ENCODE measurements at regions not wholly inside any gene's neighbourhood (a gene's known extent, or its start where the extent isn't known, plus 50 kb on each side); places are given as distances from the start of the nearest gene placed in this dataset.
A peak's percentile ranks its signal among the peaks of the same experiment; 100 is the strongest.
"Not testable (repeated sequence)": the region's sequence is repeated elsewhere in the genome, so short reads cannot be mapped to it uniquely, and the experiment has no call there.

DNA sequence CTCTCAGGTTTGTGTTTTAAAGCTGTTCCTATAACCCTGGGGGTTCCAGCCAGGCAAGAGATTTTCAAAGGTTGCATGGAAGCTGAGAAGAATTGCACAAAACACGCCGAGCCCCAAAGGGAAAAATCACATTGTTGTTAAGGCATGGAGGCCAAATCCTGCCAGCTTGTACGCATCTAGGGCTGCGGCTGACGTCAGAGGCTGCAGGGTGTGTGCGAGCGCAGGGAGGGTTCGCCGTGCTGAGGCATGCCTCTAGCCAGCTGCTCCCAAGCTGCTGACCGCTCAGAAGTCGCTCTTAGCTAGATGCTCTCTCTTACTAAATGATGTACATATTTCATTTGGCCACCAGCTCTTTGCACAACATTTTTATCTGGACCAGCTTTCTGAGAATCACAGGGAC lies 191.8 kb downstream of the LPIN1 start:
- Histone ChIP-seq H3K9me3 (ENCODE audit: low read depth, low read length) (no peaks in the 10 kb centered on the region), H3K4me1 (ENCODE audit: insufficient read depth, low read length) (peaks cover 11% of the 10 kb centered on the region), H3K4me3 (ENCODE audit: low read length) (no peak overlapping the region), H3K27me3 (ENCODE audit: insufficient read depth, low read length) (no peaks in the 10 kb centered on the region)

DNA sequence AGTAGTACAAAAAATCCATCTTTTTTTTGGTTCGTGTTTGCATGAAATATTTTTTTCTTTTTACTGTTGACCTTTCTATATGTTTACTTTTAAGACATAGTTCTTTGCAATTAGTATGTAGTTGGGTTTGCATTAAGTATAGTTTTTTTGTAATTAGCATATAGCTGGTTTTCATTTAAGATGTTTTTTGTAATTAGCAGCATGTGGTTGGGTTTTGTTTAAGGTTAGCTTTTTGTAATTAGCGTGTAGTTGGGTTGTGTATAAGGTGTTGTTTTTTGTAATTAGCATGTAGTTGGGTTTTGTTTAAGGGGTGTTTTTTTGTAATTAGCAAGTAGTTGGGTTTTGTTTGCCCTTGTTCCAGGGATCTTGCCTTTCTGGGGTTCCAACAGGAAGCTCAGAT lies 193.1 kb downstream of the LPIN1 start:
- peaks cover 4% of the 10 kb centered on the region for H3K4me1 ChIP-seq (ENCODE audit: insufficient read depth, low read length)
- H3K9me3 ChIP-seq (ENCODE audit: low read depth, low read length) = no peaks in the 10 kb centered on the region
- H3K4me3 ChIP-seq (ENCODE audit: low read length) = no peak overlapping the region
- H3K27me3 ChIP-seq (ENCODE audit: insufficient read depth, low read length) = no peaks in the 10 kb centered on the region

DNA sequence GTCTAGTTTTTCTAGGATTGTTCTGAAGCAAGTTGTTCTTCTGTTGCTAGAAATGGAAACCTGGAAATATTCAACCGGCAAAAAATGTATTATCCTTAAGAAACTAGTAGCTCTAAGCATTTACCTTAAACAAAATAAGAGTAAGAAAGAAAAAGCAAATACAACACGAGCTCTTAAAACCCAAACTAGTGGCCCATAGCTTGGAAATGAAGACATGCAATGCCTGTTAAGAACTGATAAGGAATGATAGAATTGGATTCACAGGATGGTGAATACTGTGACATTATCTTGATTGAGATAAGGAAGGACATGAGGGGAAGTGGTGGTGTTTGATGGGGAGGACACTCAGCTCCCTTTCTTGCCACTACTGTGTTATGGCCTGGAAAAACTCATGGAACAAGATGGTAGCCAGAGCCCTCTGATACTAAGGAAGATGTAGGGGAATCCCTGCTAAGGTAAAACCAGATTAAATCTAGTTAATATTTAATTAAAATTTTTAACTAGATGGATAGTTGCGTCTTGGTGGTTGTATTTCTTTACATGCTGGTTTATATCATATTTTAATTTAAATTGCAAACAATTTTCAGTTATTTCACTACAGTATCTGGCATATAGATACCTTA lies 193.8 kb downstream of the LPIN1 start:
- Histone ChIP-seq H3K27me3 (ENCODE audit: insufficient read depth, low read length) (no peaks in the 10 kb centered on the region), H3K4me1 (ENCODE audit: insufficient read depth, low read length) (peaks cover 11% of the 10 kb centered on the region), H3K4me3 (ENCODE audit: low read length) (no peak overlapping the region), H3K9me3 (ENCODE audit: low read depth, low read length) (no peaks in the 10 kb centered on the region)

DNA sequence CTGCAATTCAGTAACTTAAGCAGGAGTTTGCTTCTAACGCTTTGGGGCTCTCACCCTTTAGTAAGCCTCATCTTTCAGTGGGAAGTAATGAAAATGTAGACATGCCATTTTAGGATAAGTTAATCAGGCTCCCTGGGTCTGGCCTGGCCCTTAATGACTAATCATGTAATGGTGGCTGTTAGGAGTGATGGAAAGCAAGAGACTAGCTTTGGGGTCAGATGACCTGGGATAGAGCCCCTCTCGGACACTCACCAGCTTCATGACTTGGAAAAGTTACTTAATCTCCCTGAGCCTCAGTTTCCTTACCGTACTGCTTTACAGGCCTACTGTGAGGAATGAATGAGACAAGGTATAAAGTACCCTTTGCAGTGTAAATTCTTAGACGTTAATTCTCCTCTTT lies 194.4 kb downstream of the LPIN1 start:
- H3K4me1 ChIP-seq (ENCODE audit: insufficient read depth, low read length) = peaks cover 14% of the 10 kb centered on the region
- H3K9me3 ChIP-seq (ENCODE audit: low read depth, low read length) = no peaks in the 10 kb centered on the region
- H3K4me3 ChIP-seq (ENCODE audit: low read length) = no peak overlapping the region
- H3K27me3 ChIP-seq (ENCODE audit: insufficient read depth, low read length) = no peaks in the 10 kb centered on the region

DNA sequence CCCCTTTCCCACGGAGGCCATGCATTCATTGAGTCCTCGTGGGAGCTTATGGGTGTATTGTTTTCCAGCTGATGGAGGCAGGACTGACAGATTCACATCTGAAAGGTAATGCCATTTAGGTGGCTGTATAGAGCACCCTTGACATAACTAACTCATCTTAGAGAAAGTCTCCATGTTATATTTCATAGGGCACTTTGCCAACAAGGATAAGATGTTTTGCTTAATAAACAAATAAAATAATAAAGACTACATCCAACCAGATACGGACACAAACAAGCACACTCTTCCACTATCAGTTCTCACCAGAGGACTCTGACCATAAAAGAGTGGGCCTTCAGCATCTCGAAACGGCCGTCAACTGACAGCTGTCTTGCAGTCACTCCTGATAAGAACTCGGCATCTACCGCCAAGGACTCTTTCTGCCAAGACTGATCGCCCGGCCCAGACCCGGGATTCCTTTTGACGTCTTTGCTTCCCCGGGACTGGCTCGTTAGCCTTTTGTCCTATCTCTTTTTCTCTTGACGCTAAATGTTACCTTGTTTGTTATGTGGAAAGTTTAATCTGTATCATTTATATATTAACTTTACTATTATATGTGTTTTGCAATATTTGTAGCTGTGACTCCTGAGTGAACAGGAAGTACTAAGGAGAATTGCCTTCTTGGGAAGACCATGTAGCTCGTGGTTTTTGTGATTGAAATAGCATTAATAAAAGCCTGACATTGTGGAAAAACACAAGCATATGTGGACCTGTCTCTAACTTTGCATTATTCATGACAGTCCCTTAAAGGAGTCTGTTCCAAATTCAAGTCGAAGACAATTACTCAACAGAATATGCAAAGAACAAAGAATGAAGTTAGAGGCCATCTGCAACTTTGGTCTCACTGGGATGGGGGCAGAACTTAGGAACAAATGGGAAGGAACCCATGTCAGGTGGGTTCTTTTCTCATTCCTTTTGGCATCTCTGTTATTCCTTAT lies 195.1 kb downstream of the LPIN1 start:
- no peaks in the 10 kb centered on the region for H3K27me3 ChIP-seq (ENCODE audit: insufficient read depth, low read length)
- no peak overlapping the region for H3K4me3 ChIP-seq (ENCODE audit: low read length)
- H3K9me3 ChIP-seq (ENCODE audit: low read depth, low read length) = no peaks in the 10 kb centered on the region
- peaks cover 14% of the 10 kb centered on the region for H3K4me1 ChIP-seq (ENCODE audit: insufficient read depth, low read length)

DNA sequence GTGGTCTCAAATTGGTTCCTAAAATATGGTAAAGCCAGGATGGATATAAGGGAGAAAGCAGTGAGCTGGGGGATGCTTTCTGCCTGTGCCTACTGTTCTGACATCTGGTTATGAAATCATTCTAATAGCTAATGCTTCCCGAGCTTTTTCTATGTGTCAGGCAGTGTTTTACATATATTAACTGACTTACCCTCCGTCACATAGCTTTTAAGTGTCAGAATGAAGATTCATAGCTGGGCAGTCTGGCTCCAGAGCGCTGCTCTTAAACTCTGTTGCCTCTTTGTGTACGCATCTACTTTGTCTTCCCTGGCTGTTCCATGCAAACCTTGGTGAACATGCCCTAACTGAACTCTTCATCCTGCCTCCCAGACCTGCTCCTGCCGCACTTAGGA lies 195.7 kb downstream of the LPIN1 start:
- Histone ChIP-seq H3K9me3 (ENCODE audit: low read depth, low read length) (no peaks in the 10 kb centered on the region), H3K4me1 (ENCODE audit: insufficient read depth, low read length) (peaks cover 18% of the 10 kb centered on the region), H3K4me3 (ENCODE audit: low read length) (no peak overlapping the region), H3K27me3 (ENCODE audit: insufficient read depth, low read length) (no peaks in the 10 kb centered on the region)

DNA sequence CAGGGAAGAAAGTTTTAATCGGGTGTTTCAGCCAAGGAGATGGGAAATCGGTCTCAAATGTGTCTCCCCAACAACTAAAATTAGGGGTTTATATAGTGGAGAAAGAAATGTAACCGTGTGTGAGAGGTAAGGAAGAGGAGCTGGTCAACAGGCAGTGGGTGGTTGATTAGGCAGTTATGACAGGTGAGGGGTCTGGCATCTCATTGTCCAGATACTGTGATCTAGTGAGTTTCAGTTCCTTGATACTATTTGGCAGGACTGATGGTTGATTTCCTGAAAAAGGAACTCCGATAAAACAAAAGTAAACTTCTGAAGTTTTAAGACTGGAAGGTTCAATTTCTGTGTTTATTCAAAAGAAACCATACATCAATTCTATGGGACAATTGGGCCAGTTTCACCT lies 197.9 kb downstream of the LPIN1 start:
- Histone ChIP-seq H3K9me3 (ENCODE audit: low read depth, low read length) (no peaks in the 10 kb centered on the region), H3K4me3 (ENCODE audit: low read length) (no peak overlapping the region), H3K27me3 (ENCODE audit: insufficient read depth, low read length) (no peaks in the 10 kb centered on the region), H3K4me1 (ENCODE audit: insufficient read depth, low read length) (peaks cover 23% of the 10 kb centered on the region)

DNA sequence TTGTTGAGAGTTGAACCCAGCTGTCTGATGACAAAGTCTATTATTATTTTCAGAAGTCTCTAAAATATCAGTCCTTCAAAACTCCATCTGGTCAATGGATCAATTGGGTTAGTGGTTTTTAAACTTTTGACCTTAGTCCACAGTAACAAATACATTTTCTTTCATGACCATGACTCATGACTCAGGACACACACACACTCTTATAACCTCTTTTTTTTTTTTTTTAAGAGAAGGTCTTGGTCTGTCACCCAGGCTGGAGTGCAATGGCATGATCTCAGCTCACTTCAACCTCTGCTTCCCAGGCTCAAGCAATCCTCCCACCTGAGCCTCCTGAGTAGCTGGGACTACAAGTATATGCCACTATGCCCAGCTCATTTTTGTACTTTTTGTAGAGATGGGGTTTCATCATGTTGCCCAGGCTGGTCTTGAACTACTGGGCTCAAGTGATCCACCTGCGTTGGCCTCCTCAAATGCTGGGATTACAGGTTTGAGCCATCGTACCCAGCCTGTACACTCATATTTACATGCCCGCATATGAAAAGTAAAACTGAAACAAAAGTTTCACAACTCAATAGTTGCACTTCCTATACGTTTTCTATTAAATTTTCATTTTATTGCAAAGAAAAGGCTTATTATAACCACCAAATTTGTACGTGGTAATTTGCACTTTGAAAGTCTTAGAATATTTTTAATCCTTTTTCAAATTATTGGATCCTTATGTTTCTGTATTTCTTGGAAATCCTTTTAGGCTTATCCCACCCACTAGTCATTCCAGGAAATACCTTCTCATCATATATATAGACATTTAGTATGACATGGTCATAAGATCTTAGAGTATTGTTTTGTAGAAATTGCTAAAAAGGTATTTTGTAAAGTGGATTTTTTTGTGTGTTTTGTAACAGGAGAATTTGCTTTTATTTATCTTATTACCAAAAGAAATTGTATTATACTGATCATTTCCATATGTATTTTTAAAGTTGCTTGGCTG lies 199.0 kb downstream of the LPIN1 start:
- peaks cover 27% of the 10 kb centered on the region for H3K4me1 ChIP-seq (ENCODE audit: insufficient read depth, low read length)
- peak overlapping the region; percentile 6 for H3K4me3 ChIP-seq (ENCODE audit: low read length)
- no peaks in the 10 kb centered on the region for H3K9me3 ChIP-seq (ENCODE audit: low read depth, low read length)
- H3K27me3 ChIP-seq (ENCODE audit: insufficient read depth, low read length) = no peaks in the 10 kb centered on the region

DNA sequence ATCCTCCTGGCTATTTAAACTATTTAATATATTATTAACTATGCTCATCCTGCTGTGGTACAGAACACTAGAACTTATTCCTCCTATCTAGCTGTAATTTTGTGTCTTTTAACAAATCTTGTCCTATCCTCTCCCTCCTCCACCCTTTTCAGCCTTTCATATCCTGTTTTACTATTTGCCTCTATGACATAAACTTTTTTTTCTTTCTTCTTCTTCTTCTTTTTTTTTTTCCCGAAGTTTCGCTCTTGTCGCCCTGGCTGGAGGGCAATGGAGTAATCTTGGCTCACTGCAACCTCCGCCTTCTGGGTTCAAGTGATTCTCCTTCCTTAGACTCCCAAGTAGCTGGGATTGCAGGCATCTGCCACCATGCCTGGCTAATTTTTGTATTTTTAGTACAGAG lies 201.5 kb downstream of the LPIN1 start:
- H3K4me1 ChIP-seq (ENCODE audit: insufficient read depth, low read length) = peaks cover 28% of the 10 kb centered on the region
- H3K4me3 ChIP-seq (ENCODE audit: low read length) = no peak overlapping the region
- no peaks in the 10 kb centered on the region for H3K9me3 ChIP-seq (ENCODE audit: low read depth, low read length)
- H3K27me3 ChIP-seq (ENCODE audit: insufficient read depth, low read length) = no peaks in the 10 kb centered on the region

DNA sequence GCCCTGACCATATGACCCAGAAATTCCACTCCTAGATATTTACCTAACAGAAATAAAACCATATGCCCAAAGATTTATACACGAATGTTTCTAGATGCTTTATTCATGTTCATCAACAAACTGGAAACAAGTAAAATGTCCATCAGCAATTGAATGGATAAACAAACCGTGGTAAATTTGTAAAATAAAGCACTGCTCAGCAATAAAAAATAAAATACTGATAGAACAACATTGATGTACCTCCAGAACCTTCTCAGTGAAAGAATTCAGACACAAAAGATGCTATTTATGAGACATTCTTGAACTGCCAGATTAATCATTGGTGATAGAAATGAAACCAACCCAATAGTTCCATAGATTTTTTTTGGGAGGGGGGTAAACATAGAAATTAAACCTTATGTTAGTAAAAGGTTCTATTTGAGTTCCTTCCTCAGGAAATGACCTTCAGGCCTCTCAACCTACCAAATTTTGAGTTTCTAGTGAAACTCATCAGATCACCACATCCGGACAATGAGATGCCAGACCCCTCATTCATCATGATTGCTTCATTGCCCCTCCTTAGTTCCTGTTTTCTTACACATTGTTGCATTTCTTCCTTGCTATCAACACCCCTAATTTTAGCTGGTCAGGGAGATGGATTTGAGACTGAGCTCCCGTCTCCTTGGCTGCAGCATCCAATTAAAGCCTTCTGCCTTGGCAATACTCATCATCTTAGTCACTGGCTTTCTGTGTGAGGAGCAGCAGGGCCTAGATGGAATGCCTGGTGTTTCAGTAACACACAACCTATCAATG lies 203.5 kb downstream of the LPIN1 start:
- peaks cover 20% of the 10 kb centered on the region for H3K4me1 ChIP-seq (ENCODE audit: insufficient read depth, low read length)
- no peaks in the 10 kb centered on the region for H3K9me3 ChIP-seq (ENCODE audit: low read depth, low read length)
- H3K4me3 ChIP-seq (ENCODE audit: low read length) = no peak overlapping the region
- no peaks in the 10 kb centered on the region for H3K27me3 ChIP-seq (ENCODE audit: insufficient read depth, low read length)

DNA sequence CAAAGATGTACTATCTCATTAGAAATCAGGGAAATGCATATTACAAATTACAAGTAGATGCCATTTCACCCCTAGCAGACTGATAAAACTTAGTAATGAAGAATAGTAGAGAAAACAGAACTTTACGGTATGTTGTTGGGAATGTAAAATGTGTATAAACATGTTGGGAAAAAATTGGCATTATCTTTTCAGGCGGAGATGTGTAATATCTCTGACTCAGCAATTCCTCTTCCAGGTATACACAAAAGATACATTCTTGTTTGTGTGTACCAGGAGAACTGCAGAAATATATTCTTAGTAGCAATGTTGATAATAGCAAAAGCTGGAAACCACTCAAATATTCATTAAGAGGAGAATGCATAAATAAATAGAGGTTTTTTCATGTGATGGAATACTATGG lies 204.5 kb downstream of the LPIN1 start:
- H3K4me1 ChIP-seq (ENCODE audit: insufficient read depth, low read length) = peaks cover 21% of the 10 kb centered on the region
- H3K27me3 ChIP-seq (ENCODE audit: insufficient read depth, low read length) = no peaks in the 10 kb centered on the region
- no peaks in the 10 kb centered on the region for H3K9me3 ChIP-seq (ENCODE audit: low read depth, low read length)
- H3K4me3 ChIP-seq (ENCODE audit: low read length) = no peak overlapping the region

DNA sequence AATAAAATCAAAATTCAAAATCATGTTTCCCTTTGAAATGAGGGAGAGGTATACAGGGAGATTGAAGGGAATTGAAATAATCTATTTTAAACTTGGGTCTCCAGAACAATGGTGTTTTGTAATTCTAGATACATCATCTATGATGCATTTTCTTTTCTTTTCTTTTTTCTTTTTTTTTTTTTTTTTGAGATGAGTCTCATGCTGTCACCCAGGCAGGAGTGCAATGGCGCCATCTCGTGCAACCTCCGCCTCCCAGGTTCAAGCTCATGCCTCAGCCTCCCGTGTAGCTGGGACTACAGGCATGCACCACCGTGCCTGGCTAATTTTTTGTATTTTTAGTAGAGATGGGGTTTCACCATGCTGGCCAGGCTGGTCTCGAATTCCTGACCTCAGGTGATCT lies 205.1 kb downstream of the LPIN1 start:
- H3K27me3 ChIP-seq (ENCODE audit: insufficient read depth, low read length); H3K4me3 ChIP-seq (ENCODE audit: low read length); H3K9me3 ChIP-seq (ENCODE audit: low read depth, low read length): not testable (repeated sequence)
- H3K4me1 ChIP-seq (ENCODE audit: insufficient read depth, low read length) = peaks cover 25% of the 10 kb centered on the region

DNA sequence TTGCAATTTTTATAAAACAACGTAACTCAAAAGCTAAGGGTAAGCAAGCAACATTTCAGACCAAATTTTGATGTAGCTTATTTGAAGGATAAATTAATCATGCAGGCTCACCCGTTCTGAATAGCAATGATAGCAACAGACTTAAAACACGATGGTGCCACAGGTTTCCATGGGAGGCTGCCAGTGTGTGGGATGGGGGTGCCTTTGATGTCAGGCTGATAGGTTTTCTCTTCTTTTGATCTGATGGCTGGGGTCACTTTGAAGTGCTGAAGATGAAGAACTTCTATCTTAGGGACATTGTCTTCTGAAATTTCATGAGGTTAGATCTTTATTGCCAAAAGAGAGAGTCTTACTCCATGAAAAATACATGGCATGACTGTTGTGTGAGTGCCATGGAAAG lies 206.8 kb downstream of the LPIN1 start:
- peaks cover 17% of the 10 kb centered on the region for H3K4me1 ChIP-seq (ENCODE audit: insufficient read depth, low read length)
- H3K27me3 ChIP-seq (ENCODE audit: insufficient read depth, low read length) = no peaks in the 10 kb centered on the region
- H3K4me3 ChIP-seq (ENCODE audit: low read length) = no peak overlapping the region
- H3K9me3 ChIP-seq (ENCODE audit: low read depth, low read length) = no peaks in the 10 kb centered on the region

DNA sequence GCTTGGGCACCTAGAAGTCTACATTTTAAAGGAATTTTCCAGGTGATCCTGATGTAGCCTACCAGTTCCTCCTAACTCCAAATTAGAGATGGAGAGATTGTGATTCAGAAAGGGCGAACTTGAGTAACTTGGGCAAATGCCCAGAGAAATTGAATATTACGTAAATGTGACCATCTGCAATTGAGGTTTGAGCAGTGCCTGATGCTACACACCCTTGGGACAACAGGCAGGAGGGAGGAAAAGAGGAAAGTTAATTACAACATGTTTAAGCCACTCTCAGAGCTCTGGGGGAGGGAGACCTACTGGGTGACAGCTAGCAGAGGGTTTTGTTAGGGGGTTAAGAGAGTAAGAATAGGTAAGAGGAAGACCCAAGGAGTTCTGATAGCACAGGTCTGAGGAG lies 208.9 kb downstream of the LPIN1 start:
- Histone ChIP-seq H3K4me1 (ENCODE audit: insufficient read depth, low read length) (peaks cover 13% of the 10 kb centered on the region), H3K27me3 (ENCODE audit: insufficient read depth, low read length) (no peaks in the 10 kb centered on the region), H3K4me3 (ENCODE audit: low read length) (no peak overlapping the region), H3K9me3 (ENCODE audit: low read depth, low read length) (no peaks in the 10 kb centered on the region)

Measured in mononuclear cell (primary cell).